Activated CD4-positive, alpha-beta memory T cell treated with anti-CD3 and anti-CD28 coated beads, Interleukin-2, amount 10 ng/mL, durations not matched to agents 7 days and 5 days (primary cell): ENCODE measurements at regions not wholly inside any gene's neighbourhood (a gene's known extent, or its start where the extent isn't known, plus 50 kb on each side); places are given as distances from the start of the nearest gene placed in this dataset.
"Not testable (repeated sequence)": the region's sequence is repeated elsewhere in the genome, so short reads cannot be mapped to it uniquely, and the experiment has no call there.

Source experiments
- CTCF ChIA-PET: fragments of 350-600 bp; sonication (Branson Sonifier 250); formaldehyde crosslinking; loops from one replicate; lab custom pipeline; 2021; ENCODE audit warnings: antibody characterized with exemption, inconsistent platforms; lab: Charles Lee
- POLR2A ChIA-PET: fragments of 350-600 bp; sonication (Branson Sonifier 250); formaldehyde crosslinking; loops from one replicate; lab custom pipeline; 2021; ENCODE audit warnings: antibody characterized with exemption; lab: Charles Lee
- DNase-seq: peaks from one replicate; pipeline ENCODE4 v3.0.0-alpha.2; 2020
- H3K27ac Mint-ChIP-seq: one replicate; pipeline ENCODE4 v1.8.0; 2021; ENCODE audit warnings: mild to moderate bottlenecking, mixed read lengths
- H3K27me3 Mint-ChIP-seq: one replicate; pipeline ENCODE4 v1.8.0; 2021; ENCODE audit warnings: mixed read lengths
- H3K36me3 Mint-ChIP-seq: one replicate; pipeline ENCODE4 v1.8.0; 2021; ENCODE audit warnings: low read depth, mixed read lengths
- H3K4me1 Mint-ChIP-seq: one replicate; pipeline ENCODE4 v1.8.0; 2021; ENCODE audit warnings: mixed read lengths
- H3K4me3 Mint-ChIP-seq: one replicate; pipeline ENCODE4 v1.8.0; 2021; ENCODE audit warnings: mild to moderate bottlenecking, mixed read lengths
- H3K9me3 Mint-ChIP-seq: one replicate; pipeline ENCODE4 v1.8.0; 2021; ENCODE audit warnings: mixed read lengths

- Mint-ChIP-seq H3K27ac (no peak overlapping the region), H3K27me3 (no peaks in the 10 kb centered on the region), H3K4me1 (no peaks in the 10 kb centered on the region), H3K9me3 (no peaks in the 10 kb centered on the region), H3K36me3 (no peaks in the 10 kb centered on the region), H3K4me3 (no peak overlapping the region)
- ChIA-PET POLR2A (interaction anchor here (0.7 kb wide), 1 partner anchor 1211 kb away, joined by 4 read pairs; no protein-coding TSS in a partner anchor), CTCF (no interaction called here)
- DNase-seq, result no peak
Measured at GRCh38 chr18:11470941-11471340, 138.5 kb upstream of the SLC35G4 start.

GRCh38 chr18:11468617-11469016 is 140.8 kb upstream of the SLC35G4 start:
- H3K27me3 Mint-ChIP-seq, result no peaks in the 10 kb centered on the region
- no peaks in the 10 kb centered on the region for H3K9me3 Mint-ChIP-seq
- ChIA-PET CTCF (no interaction called here), POLR2A (no interaction called here)
- H3K27ac Mint-ChIP-seq, result no peak overlapping the region
- no peak for DNase-seq
- no peaks in the 10 kb centered on the region for H3K4me1 Mint-ChIP-seq
- H3K4me3 Mint-ChIP-seq, result no peak overlapping the region
- H3K36me3 Mint-ChIP-seq, result no peaks in the 10 kb centered on the region

- DNase-seq, result no peak
Measured at GRCh38 chr18:11468120-11468519, 141.3 kb upstream of the SLC35G4 start.

GRCh38 chr18:11467611-11468010 is 141.8 kb upstream of the SLC35G4 start:
- Mint-ChIP-seq H3K4me1 (no peaks in the 10 kb centered on the region), H3K9me3 (no peaks in the 10 kb centered on the region), H3K36me3 (no peaks in the 10 kb centered on the region), H3K27ac (no peak overlapping the region), H3K4me3 (no peak overlapping the region), H3K27me3 (no peaks in the 10 kb centered on the region)
- POLR2A ChIA-PET, result no interaction called here
- CTCF ChIA-PET, result no interaction called here
- DNase-seq, result no peak

More at GRCh38 chr18:11468120-11468519, 141.3 kb upstream of the SLC35G4 start:
- Mint-ChIP-seq H3K4me1 (no peaks in the 10 kb centered on the region), H3K36me3 (no peaks in the 10 kb centered on the region), H3K4me3 (no peak overlapping the region), H3K27me3 (no peaks in the 10 kb centered on the region), H3K27ac (no peak overlapping the region), H3K9me3 (no peaks in the 10 kb centered on the region)
- ChIA-PET POLR2A (no interaction called here), CTCF (no interaction called here)

- no peak for DNase-seq
- no peaks in the 10 kb centered on the region for H3K4me1 Mint-ChIP-seq
- POLR2A ChIA-PET, result no interaction called here
- no peaks in the 10 kb centered on the region for H3K27me3 Mint-ChIP-seq
- H3K27ac Mint-ChIP-seq, result no peak overlapping the region
- CTCF ChIA-PET, result no interaction called here
- H3K9me3 Mint-ChIP-seq, result no peaks in the 10 kb centered on the region
- no peaks in the 10 kb centered on the region for H3K36me3 Mint-ChIP-seq
- H3K4me3 Mint-ChIP-seq, result no peak overlapping the region
Measured at GRCh38 chr18:11464129-11464528, 145.3 kb upstream of the SLC35G4 start.

- DNase-seq, result no peak
- H3K4me3 Mint-ChIP-seq, result no peak overlapping the region
- CTCF ChIA-PET, result interaction anchor here (1.5 kb wide), 1 partner anchor 61 kb away, joined by 3 read pairs; no protein-coding TSS in a partner anchor
- no peak overlapping the region for H3K27ac Mint-ChIP-seq
- POLR2A ChIA-PET, result no interaction called here
- no peaks in the 10 kb centered on the region for H3K27me3 Mint-ChIP-seq
- H3K4me1 Mint-ChIP-seq, result no peaks in the 10 kb centered on the region
- H3K36me3 Mint-ChIP-seq, result no peaks in the 10 kb centered on the region
- no peaks in the 10 kb centered on the region for H3K9me3 Mint-ChIP-seq
Measured at GRCh38 chr18:11458447-11458846, 150.9 kb upstream of the SLC35G4 start.

- ChIA-PET CTCF (interaction anchor here (1.5 kb wide), 1 partner anchor 62 kb away, joined by 3 read pairs; no protein-coding TSS in a partner anchor), POLR2A (interaction anchor here (0.8 kb wide), 1 partner anchor 9 kb away, joined by 4 read pairs; no protein-coding TSS in a partner anchor)
- H3K9me3 Mint-ChIP-seq, H3K27me3 Mint-ChIP-seq, DNase-seq, H3K4me3 Mint-ChIP-seq, H3K36me3 Mint-ChIP-seq, H3K27ac Mint-ChIP-seq, H3K4me1 Mint-ChIP-seq: not testable (repeated sequence)
Measured at GRCh38 chr18:11457853-11458252, 151.5 kb upstream of the SLC35G4 start.

GRCh38 chr18:11454040-11454439 is 155.4 kb upstream of the SLC35G4 start:
- peaks cover 2% of the 10 kb centered on the region for H3K27me3 Mint-ChIP-seq
- H3K4me3 Mint-ChIP-seq, result no peak overlapping the region
- ChIA-PET CTCF (no interaction called here), POLR2A (no interaction called here)
- H3K4me1 Mint-ChIP-seq, result no peaks in the 10 kb centered on the region
- no peaks in the 10 kb centered on the region for H3K36me3 Mint-ChIP-seq
- no peak overlapping the region for H3K27ac Mint-ChIP-seq
- H3K9me3 Mint-ChIP-seq, result no peaks in the 10 kb centered on the region
- DNase-seq, result no peak

- H3K27me3 Mint-ChIP-seq, H3K9me3 Mint-ChIP-seq, H3K4me3 Mint-ChIP-seq, H3K36me3 Mint-ChIP-seq, CTCF ChIA-PET, POLR2A ChIA-PET, H3K4me1 Mint-ChIP-seq, H3K27ac Mint-ChIP-seq, DNase-seq: not testable (repeated sequence)
Measured at GRCh38 chr18:11444169-11444568, 165.2 kb upstream of the SLC35G4 start.

GRCh38 chr18:11437046-11437445 is 172.3 kb upstream of the SLC35G4 start:
- Mint-ChIP-seq H3K27me3 (peaks cover 3% of the 10 kb centered on the region), H3K36me3 (no peaks in the 10 kb centered on the region), H3K27ac (no peak overlapping the region), H3K4me1 (no peaks in the 10 kb centered on the region), H3K9me3 (no peaks in the 10 kb centered on the region), H3K4me3 (no peak overlapping the region)
- ChIA-PET POLR2A (no interaction called here), CTCF (no interaction called here)
- DNase-seq, result no peak

- CTCF ChIA-PET, result no interaction called here
- Mint-ChIP-seq H3K9me3 (peaks cover 3% of the 10 kb centered on the region), H3K36me3 (no peaks in the 10 kb centered on the region), H3K4me1 (no peaks in the 10 kb centered on the region), H3K27me3 (peaks cover 3% of the 10 kb centered on the region), H3K4me3 (no peak overlapping the region), H3K27ac (no peak overlapping the region)
- no peak for DNase-seq
- POLR2A ChIA-PET, result no interaction called here
Measured at GRCh38 chr18:11432360-11432811, 177.0 kb upstream of the SLC35G4 start.

GRCh38 chr18:11429876-11430275 is 179.5 kb upstream of the SLC35G4 start:
- H3K4me3 Mint-ChIP-seq, result no peak overlapping the region
- ChIA-PET CTCF (no interaction called here), POLR2A (no interaction called here)
- H3K4me1 Mint-ChIP-seq, result no peaks in the 10 kb centered on the region
- H3K36me3 Mint-ChIP-seq, result no peaks in the 10 kb centered on the region
- H3K27me3 Mint-ChIP-seq, result peaks cover under 1% of the 10 kb centered on the region
- H3K9me3 Mint-ChIP-seq, result peaks cover 3% of the 10 kb centered on the region
- DNase-seq, result no peak
- H3K27ac Mint-ChIP-seq, result no peak overlapping the region

GRCh38 chr18:11425211-11425610 is 184.2 kb upstream of the SLC35G4 start:
- H3K9me3 Mint-ChIP-seq, result no peaks in the 10 kb centered on the region

GRCh38 chr18:11419338-11419737 is 190.1 kb upstream of the SLC35G4 start:
- no peaks in the 10 kb centered on the region for H3K4me1 Mint-ChIP-seq
- ChIA-PET POLR2A (no interaction called here), CTCF (no interaction called here)
- H3K27ac Mint-ChIP-seq, result no peak overlapping the region
- H3K36me3 Mint-ChIP-seq, result no peaks in the 10 kb centered on the region
- H3K4me3 Mint-ChIP-seq, result no peak overlapping the region
- no peak for DNase-seq
- H3K9me3 Mint-ChIP-seq, result no peaks in the 10 kb centered on the region
- no peaks in the 10 kb centered on the region for H3K27me3 Mint-ChIP-seq

More at GRCh38 chr18:11425211-11425610, 184.2 kb upstream of the SLC35G4 start:
- no peaks in the 10 kb centered on the region for H3K4me1 Mint-ChIP-seq
- ChIA-PET CTCF (no interaction called here), POLR2A (no interaction called here)
- DNase-seq, result no peak
- H3K36me3 Mint-ChIP-seq, result no peaks in the 10 kb centered on the region
- no peak overlapping the region for H3K4me3 Mint-ChIP-seq
- no peak overlapping the region for H3K27ac Mint-ChIP-seq
- no peaks in the 10 kb centered on the region for H3K27me3 Mint-ChIP-seq
